ENCODE measurements at regions not wholly inside any gene's neighbourhood (a gene's known extent, or its start where the extent isn't known, plus 50 kb on each side); places are given as distances from the start of the nearest gene placed in this dataset.
A peak's percentile ranks its signal among the peaks of the same experiment; 100 is the strongest.

- DNase-seq = no peak
These were observed 749.5 kb downstream of the VRK1 start for GRCh38 chr14:97546491-97547230.

- no peak for DNase-seq
These were observed 753.3 kb downstream of the VRK1 start for GRCh38 chr14:97550463-97550862.

DNA sequence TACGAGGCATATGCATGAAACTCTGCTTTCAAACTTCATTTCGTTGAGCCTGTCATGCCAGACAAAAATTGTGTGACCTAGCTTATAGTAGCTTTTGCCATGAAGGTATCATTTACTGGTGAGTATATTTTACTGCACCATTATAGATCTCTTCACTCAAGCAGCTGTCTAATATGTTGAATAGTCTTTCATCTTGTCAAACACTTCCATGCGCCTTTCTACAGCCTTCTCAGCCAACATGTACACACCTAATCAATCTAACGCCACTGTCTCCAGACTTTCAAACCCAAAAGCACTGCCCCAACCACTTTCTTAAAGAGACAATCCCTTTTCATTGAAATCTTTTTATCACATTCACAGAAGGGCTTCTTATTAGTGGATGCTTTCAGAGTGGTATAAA, 757.4 kb downstream of the VRK1 start:
- DNase-seq = no peak

- no peak for DNase-seq
These were observed 767.2 kb downstream of the VRK1 start for GRCh38 chr14:97564334-97564733.

DNA sequence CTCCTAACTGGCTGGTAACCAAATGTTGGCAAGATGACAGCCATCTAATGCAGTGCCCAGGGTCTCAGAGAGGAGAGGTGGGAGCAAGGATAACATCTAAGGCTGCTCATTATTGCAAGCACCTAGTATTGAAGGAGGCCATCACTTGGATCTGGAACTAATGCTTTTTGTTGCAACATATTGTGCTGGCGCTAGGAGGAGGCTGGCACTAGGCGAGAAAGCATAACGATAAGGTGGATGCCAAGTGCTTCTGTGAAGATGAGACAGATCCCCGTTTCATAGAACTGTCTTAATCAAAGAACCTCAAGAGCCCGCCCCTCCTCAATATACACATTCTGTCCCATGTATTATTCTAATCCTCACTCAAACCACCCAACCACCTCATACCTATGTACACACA, 774.0 kb downstream of the VRK1 start:
- DNase-seq = no peak

- DNase-seq = no peak
These were observed 774.8 kb downstream of the VRK1 start for GRCh38 chr14:97571866-97572555.

DNA sequence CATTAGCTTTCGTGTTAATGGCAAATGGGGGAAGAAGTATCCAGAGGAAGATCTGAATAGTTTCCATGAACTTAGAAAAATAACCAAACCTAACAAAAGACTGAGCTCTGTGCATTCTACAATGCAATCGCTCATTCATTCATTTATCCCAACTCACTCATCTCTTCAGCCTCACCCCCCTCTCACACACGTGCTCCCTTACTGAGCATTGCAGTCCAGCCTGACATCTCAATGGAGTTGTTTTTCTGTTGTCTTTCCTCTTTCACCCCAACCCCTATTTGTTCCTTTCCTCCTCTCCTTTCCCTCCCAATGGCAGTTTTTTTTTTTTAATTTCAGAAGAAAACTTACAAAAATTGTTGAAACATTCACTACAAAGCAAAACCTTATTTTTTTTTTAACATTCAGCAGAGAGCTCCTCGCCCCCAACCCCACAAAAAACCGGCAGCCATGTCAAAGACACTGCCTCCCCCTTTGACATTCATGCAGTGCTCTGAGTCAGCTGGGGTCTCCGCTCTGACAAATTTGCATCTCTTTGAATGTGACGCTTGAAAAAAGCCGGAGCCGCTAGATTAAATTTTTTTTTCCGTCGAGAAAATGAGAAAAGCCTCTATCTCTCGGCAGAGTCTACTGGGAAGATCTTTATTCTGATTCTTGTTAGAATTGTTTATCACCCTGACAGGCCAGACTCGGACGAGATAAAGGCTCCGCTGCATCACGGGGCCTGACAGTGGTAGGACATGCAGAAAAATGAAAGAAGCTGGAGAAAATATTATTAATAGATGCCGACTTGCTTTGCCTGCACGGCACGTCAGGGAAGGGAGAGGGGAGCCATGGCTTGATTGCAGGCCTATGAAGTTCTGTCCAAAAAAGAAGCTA, 775.6 kb downstream of the VRK1 start:
- DNase-seq = no peak

DNA sequence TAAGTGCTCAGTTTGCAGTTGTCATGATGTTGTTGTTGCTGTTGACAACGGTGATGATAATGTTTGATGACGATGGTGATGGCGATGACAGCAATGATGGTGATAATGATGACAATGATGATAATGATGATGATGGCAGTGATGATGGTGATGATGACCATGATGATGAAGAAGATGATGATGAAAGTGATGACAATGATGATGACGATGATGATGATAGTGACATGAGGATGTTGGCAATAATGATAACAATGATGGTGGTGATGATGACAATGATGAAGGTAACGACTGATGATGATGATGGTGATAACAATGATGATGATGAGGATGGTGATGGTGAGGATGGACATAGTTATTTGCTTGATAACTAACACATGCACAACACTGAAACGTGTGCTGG, 778.5 kb downstream of the VRK1 start:
- no peak for DNase-seq

DNA sequence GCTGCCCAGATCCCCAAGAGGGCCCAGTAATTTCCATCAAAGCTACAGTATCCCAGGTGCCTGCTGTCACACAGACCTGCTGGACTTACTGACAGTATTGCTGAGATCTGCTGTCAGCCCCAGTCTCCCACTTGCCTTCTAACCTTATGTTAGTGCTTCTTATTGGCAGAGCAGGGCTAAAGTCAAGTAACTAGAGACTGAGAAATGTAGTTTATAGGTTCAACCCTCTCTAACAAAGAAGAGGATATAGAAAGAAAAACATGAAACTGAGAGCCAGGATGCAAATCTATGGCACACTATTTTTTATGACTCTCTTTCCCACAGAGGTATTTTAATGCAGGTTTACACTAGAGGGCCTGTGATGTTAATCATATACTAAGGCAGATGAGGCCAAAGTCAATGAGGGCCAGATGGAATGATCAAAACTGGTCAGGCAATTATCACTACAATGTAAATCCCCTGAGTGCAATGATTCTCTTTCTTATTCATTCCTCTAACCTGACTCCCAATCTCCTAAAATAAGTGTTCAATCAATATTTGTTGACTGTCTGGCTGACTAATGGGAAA, 781.9 kb downstream of the VRK1 start:
- DNase-seq = no peak

- DNase-seq = no peak
These were observed 783.8 kb downstream of the VRK1 start for GRCh38 chr14:97581016-97581415.

- no peak for DNase-seq
These were observed 784.8 kb downstream of the VRK1 start for GRCh38 chr14:97582022-97582421.

GRCh38 chr14:97584528-97584927, 787.3 kb downstream of the VRK1 start:
- DNase-seq = no peak

- no peak for DNase-seq
These were observed 795.3 kb downstream of the VRK1 start for GRCh38 chr14:97592341-97592980.

- DNase-seq = no peak
These were observed 797.1 kb downstream of the VRK1 start for GRCh38 chr14:97594306-97594705.

GRCh38 chr14:97602438-97603117, 805.4 kb downstream of the VRK1 start:
- DNase-seq = peak; percentile 25

DNA sequence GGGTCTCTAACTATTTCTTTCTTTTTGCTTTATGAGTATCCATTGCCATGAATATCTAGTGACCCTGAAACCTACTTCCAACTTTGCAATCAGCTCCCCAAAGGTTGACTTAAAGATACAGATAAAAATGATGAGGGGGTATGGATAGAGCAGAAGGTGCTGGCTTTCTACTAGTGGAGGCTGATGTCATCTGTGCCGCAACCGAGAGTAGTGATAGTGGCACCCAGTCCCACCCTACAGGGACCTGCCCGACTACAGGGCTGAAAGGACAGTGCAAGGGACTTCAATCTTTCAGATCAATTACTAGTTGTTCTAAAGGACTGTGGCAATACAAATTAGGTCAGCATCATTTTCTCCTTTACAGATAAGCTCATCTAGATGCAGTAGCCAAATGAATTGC, 806.0 kb downstream of the VRK1 start:
- DNase-seq = no peak

- no peak for DNase-seq
These were observed 807.5 kb downstream of the VRK1 start for GRCh38 chr14:97604731-97605130.

GRCh38 chr14:97618401-97618800, 821.2 kb downstream of the VRK1 start:
- DNase-seq = no peak

DNA sequence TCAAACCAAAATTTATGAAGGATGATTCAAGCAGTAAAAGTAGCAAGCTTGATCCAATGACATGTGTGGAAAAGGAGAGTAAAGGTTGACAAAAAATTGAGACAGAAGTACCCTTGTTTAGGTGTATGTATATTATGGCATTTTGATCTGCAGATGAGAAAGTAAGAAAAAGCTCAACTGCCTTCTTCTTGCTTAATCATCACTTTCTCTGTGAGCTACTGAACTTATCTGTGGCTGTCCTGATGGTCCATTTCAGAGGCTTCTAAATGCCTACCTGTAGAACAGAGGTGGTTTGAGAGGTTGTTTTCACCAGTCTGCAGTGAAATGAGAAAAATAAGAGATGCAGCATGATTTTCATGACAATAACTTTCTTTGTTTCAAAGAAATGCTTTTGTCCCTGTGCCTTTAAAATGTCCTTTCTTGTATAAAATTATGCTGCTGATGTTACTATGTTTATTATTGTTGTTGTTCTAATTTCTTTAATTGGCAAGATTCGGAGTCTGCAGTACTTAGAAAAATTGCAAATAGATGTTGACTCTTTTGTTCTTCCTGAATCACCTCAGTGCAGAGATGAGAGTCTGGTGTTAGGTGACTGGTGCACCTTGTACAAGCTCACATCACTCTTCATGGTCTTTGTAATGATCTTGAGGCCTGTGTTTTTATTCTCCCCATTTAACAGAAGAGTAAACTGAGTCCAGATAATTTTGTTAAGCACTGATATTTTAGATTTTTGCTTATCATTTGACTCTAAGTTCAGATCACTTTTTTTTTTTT, 821.9 kb downstream of the VRK1 start:
- no peak for DNase-seq

- no peak for DNase-seq
These were observed 822.9 kb downstream of the VRK1 start for GRCh38 chr14:97620066-97620465.

GRCh38 chr14:97624985-97625384, 827.8 kb downstream of the VRK1 start:
- no peak for DNase-seq
